PC-3 (cell line): ENCODE measurements at regions not wholly inside any gene's neighbourhood (a gene's known extent, or its start where the extent isn't known, plus 50 kb on each side); places are given as distances from the start of the nearest gene placed in this dataset.

Experiments used
- EZH2phosphoT487 ChIP-seq: fragments of 300-600 bp; sonication (generic); IDR thresholded peaks from 2 replicates; pipeline ENCODE4 v1.6.1; 2018; ENCODE audit warnings: mild to moderate bottlenecking, antibody characterized with exemption, low read length, borderline replicate concordance
- TF ChIP-seq, protein P1 (sequence below): fragments of 300-600 bp; sonication (generic); conservative IDR thresholded peaks from 2 replicates; pipeline ENCODE4 v1.5.1; 2017; ENCODE audit warnings: antibody characterized with exemption, low read depth, mild to moderate bottlenecking, low read length

DNA sequence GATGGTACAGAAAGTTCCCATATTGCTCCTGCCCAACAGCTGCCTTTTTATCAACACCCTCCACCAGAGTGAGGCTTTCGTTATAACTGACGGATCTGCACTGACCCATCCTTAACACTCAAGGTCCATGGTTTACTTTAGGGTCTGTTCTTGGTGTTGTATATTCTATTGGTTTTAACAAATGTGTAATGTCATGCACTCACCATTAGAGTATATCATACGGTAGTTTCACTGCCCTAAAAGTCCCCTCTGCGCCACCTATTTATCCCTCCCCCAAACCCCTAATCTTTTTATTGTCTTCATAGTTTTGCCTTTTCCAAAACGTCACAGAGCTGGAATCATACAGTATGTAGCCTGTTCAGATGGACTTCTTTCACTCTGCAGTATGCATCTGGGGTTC, 102.8 kb upstream of the TNS3 start:
- TF ChIP-seq, protein P1, sequence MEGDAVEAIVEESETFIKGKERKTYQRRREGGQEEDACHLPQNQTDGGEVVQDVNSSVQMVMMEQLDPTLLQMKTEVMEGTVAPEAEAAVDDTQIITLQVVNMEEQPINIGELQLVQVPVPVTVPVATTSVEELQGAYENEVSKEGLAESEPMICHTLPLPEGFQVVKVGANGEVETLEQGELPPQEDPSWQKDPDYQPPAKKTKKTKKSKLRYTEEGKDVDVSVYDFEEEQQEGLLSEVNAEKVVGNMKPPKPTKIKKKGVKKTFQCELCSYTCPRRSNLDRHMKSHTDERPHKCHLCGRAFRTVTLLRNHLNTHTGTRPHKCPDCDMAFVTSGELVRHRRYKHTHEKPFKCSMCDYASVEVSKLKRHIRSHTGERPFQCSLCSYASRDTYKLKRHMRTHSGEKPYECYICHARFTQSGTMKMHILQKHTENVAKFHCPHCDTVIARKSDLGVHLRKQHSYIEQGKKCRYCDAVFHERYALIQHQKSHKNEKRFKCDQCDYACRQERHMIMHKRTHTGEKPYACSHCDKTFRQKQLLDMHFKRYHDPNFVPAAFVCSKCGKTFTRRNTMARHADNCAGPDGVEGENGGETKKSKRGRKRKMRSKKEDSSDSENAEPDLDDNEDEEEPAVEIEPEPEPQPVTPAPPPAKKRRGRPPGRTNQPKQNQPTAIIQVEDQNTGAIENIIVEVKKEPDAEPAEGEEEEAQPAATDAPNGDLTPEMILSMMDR, result no peak
- no peak for TF ChIP-seq EZH2phosphoT487
